ENCODE measurements at regions not wholly inside any gene's neighbourhood (a gene's known extent, or its start where the extent isn't known, plus 50 kb on each side); places are given as distances from the start of the nearest gene placed in this dataset.
"Not testable (repeated sequence)": the region's sequence is repeated elsewhere in the genome, so short reads cannot be mapped to it uniquely, and the experiment has no call there.

- no peak for DNase-seq
These were observed 996.8 kb upstream of the CITED2 start for GRCh38 chr6:140370976-140371870.

GRCh38 chr6:140370441-140370840 is 996.0 kb upstream of the CITED2 start:
- no peak for DNase-seq

GRCh38 chr6:140366991-140367390 is 992.5 kb upstream of the CITED2 start:
- DNase-seq = no peak

GRCh38 chr6:140364916-140365315 is 990.5 kb upstream of the CITED2 start:
- no peak for DNase-seq

- no peak for DNase-seq
These were observed 986.2 kb upstream of the CITED2 start for GRCh38 chr6:140360651-140361050.

GRCh38 chr6:140355476-140355875 is 981.0 kb upstream of the CITED2 start:
- DNase-seq = no peak

GRCh38 chr6:140354296-140354695 is 979.8 kb upstream of the CITED2 start:
- DNase-seq = no peak

- no peak for DNase-seq
These were observed 979.1 kb upstream of the CITED2 start for GRCh38 chr6:140353536-140353935.

- DNase-seq = no peak
These were observed 972.0 kb upstream of the CITED2 start for GRCh38 chr6:140346428-140346827.

GRCh38 chr6:140345935-140346334 is 971.5 kb upstream of the CITED2 start:
- no peak for DNase-seq

- no peak for DNase-seq
These were observed 969.9 kb upstream of the CITED2 start for GRCh38 chr6:140344142-140344913.

GRCh38 chr6:140343128-140343527 is 968.7 kb upstream of the CITED2 start:
- no peak for DNase-seq

GRCh38 chr6:140341272-140341671 is 966.8 kb upstream of the CITED2 start:
- no peak for DNase-seq

GRCh38 chr6:140340795-140341194 is 966.3 kb upstream of the CITED2 start:
- no peak for DNase-seq

- DNase-seq = not testable (repeated sequence)
These were observed 964.6 kb upstream of the CITED2 start for GRCh38 chr6:140339084-140339483.

- DNase-seq = no peak
These were observed 947.4 kb upstream of the CITED2 start for GRCh38 chr6:140321891-140322290.

GRCh38 chr6:140320081-140321080 is 945.9 kb upstream of the CITED2 start:
- DNase-seq = peak; percentile 16

GRCh38 chr6:140319209-140319608 is 944.8 kb upstream of the CITED2 start:
- peak; percentile 12 for DNase-seq

GRCh38 chr6:140318408-140318807 is 944.0 kb upstream of the CITED2 start:
- DNase-seq = no peak

GRCh38 chr6:140317950-140318349 is 943.5 kb upstream of the CITED2 start:
- peak; percentile 22 for DNase-seq

- no peak for DNase-seq
These were observed 942.5 kb upstream of the CITED2 start for GRCh38 chr6:140316966-140317365.

GRCh38 chr6:140314682-140315081 is 940.2 kb upstream of the CITED2 start:
- DNase-seq = no peak

Measured in tongue (tissue), 1 donor.